ENCODE measurements at regions not wholly inside any gene's neighbourhood (a gene's known extent, or its start where the extent isn't known, plus 50 kb on each side); places are given as distances from the start of the nearest gene placed in this dataset.

- H3K27me3 ChIP-seq (replicated peaks in 1 of 7): no peaks in the 10 kb centered on the region
- H3K27ac ChIP-seq: no peak overlapping the region
- H3K4me3 ChIP-seq: no peak overlapping the region
- no peaks in the 10 kb centered on the region for H3K4me1 ChIP-seq
- intact Hi-C loops (cut with DNase I; ENCODE audit: low total_unique reads): no loop called here
- WGBS, 5 donors: 59 to 84% (median 70%) methylated on average over 2 of the region's 2 CpGs
- no peaks in the 10 kb centered on the region for H3K36me3 ChIP-seq
- no peak for DNase-seq
- TF ChIP-seq POLR2A (IDR thresholded peaks at IDR 0.05) (no peak), POLR2AphosphoS5 (IDR thresholded peaks at IDR 0.05) (no peak), CTCF (IDR thresholded peaks at IDR 0.05 in 8 of 11, conservative IDR thresholded peaks at IDR 0.05 in 3 of 11) (no peak)
- H3K9me3 ChIP-seq: no peaks in the 10 kb centered on the region
These were observed 390.7 kb downstream of the TMEM182 start for GRCh38 chr2:103152556-103152955.

- TF ChIP-seq POLR2AphosphoS5 (IDR thresholded peaks at IDR 0.05): no peak
- no peak for TF ChIP-seq CTCF (IDR thresholded peaks at IDR 0.05 in 8 of 11, conservative IDR thresholded peaks at IDR 0.05 in 3 of 11)
- TF ChIP-seq POLR2A (IDR thresholded peaks at IDR 0.05): no peak
- Histone ChIP-seq H3K9me3 (no peaks in the 10 kb centered on the region), H3K27ac (no peak overlapping the region), H3K4me3 (no peak overlapping the region), H3K36me3 (no peaks in the 10 kb centered on the region), H3K27me3 (replicated peaks in 1 of 7) (peaks cover 0 to 9% (median 0%) of the 10 kb centered on the region in 7 donors), H3K4me1 (no peaks in the 10 kb centered on the region)
- intact Hi-C loops (cut with DNase I; ENCODE audit: low total_unique reads): no loop called here
- no peak for DNase-seq
- 74 to 81% (median 79%) methylated on average over 9 of the region's 9 CpGs for WGBS, 5 donors
These were observed 391.9 kb downstream of the TMEM182 start for GRCh38 chr2:103153580-103154284.

DNA sequence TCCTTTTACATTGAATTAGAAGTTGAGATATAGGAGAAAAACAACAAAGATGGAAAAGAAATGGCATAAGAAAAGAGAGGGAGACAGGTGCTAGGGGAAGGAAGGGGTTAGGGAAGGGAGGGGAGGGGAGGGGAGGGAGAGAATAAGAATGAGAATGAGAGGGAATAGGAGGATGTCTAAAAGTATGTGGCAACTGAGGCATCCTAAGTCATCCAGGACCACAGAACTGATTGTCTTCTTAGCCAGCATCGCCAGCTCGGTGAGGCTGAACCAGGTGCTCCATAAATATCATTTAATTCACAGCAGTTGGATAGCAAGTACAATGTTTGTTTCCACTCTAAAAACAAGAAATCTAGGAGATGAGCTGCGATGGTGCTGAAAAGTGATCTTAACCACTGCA, 393.5 kb downstream of the TMEM182 start:
- no peak overlapping the region for H3K27ac ChIP-seq
- no peak overlapping the region for H3K4me3 ChIP-seq
- intact Hi-C loops (cut with DNase I; ENCODE audit: low total_unique reads): no loop called here
- no peaks in the 10 kb centered on the region for H3K36me3 ChIP-seq
- 80 to 98% (median 85%) methylated on average over 3 of the region's 3 CpGs for WGBS, 5 donors
- peaks cover 0 to 13% (median 0%) of the 10 kb centered on the region in 7 donors for H3K27me3 ChIP-seq (replicated peaks in 1 of 7)
- no peaks in the 10 kb centered on the region for H3K4me1 ChIP-seq
- H3K9me3 ChIP-seq: no peaks in the 10 kb centered on the region
- no peak for TF ChIP-seq POLR2AphosphoS5 (IDR thresholded peaks at IDR 0.05)
- no peak for TF ChIP-seq CTCF (IDR thresholded peaks at IDR 0.05 in 8 of 11, conservative IDR thresholded peaks at IDR 0.05 in 3 of 11)
- no peak for TF ChIP-seq POLR2A (IDR thresholded peaks at IDR 0.05)
- no peak for DNase-seq

DNA sequence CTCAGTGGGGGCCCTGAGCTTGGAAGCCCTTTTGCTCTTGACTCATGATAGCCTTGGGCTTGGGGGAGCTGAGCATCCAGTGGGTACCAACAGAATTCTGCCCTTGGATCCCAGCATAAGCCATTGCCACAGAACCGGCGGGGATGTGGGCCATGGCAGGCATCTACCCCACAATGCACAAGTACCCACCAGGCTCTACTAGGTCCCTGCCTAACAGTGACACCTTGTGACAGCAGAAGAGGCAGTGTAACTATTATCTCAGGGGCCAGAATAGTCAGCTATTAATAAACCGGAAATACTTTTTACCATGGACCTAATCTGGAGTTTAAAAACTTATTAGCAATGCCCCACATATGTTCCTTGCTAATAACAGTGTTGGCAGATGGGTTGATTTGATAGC, 397.2 kb downstream of the TMEM182 start:
- H3K4me3 ChIP-seq: no peak overlapping the region
- intact Hi-C loops (cut with DNase I; ENCODE audit: low total_unique reads): no loop called here
- no peak for TF ChIP-seq POLR2AphosphoS5 (IDR thresholded peaks at IDR 0.05)
- TF ChIP-seq POLR2A (IDR thresholded peaks at IDR 0.05): no peak
- no peak for TF ChIP-seq CTCF (IDR thresholded peaks at IDR 0.05 in 8 of 11, conservative IDR thresholded peaks at IDR 0.05 in 3 of 11)
- no peak overlapping the region for H3K27ac ChIP-seq
- WGBS, 5 donors: 52 to 71% (median 60%) methylated on average over 3 of the region's 3 CpGs
- no peaks in the 10 kb centered on the region for H3K9me3 ChIP-seq
- H3K4me1 ChIP-seq: no peaks in the 10 kb centered on the region
- DNase-seq: no peak
- no peaks in the 10 kb centered on the region for H3K36me3 ChIP-seq
- H3K27me3 ChIP-seq (replicated peaks in 1 of 7): peaks cover 0 to 20% (median 0%) of the 10 kb centered on the region in 7 donors
